Stomach smooth muscle (tissue), 2 donors: ENCODE measurements at regions not wholly inside any gene's neighbourhood (a gene's known extent, or its start where the extent isn't known, plus 50 kb on each side); places are given as distances from the start of the nearest gene placed in this dataset.

ENCODE experiments used
- H3K27ac ChIP-seq: one replicate; pipeline ENCODE4 v1.7.0; 2013; ENCODE audit warnings: mild to moderate bottlenecking, low read length, inconsistent platforms
- H3K27me3 ChIP-seq, 2 donors: one replicate each; pipeline ENCODE4 v1.7.0; 2013; ENCODE audit warnings: low read length in 2 of 2; ENCODE audit not compliant: insufficient read depth in 2 of 2, control insufficient read depth in 1 of 2
- H3K36me3 ChIP-seq, 2 donors: one replicate each; pipeline ENCODE4 v1.7.0; 2013; ENCODE audit warnings: low read length in 2 of 2; ENCODE audit not compliant: control insufficient read depth in 2 of 2, insufficient read depth in 2 of 2
- H3K4me1 ChIP-seq: one replicate; pipeline ENCODE4 v1.7.0; 2013; ENCODE audit warnings: low read length; ENCODE audit not compliant: control insufficient read depth, insufficient read depth
- H3K4me3 ChIP-seq, 2 donors: one replicate each; pipeline ENCODE4 v1.7.0; 2013; ENCODE audit warnings: low read length in 2 of 2
- H3K9ac ChIP-seq, 2 donors: one replicate each; pipeline ENCODE4 v1.7.0; 2013; ENCODE audit warnings: low read length in 2 of 2, mild to moderate bottlenecking in 1 of 2
- H3K9me3 ChIP-seq, 2 donors: one replicate each; pipeline ENCODE4 v1.7.0; 2013; ENCODE audit warnings: low read length in 2 of 2; ENCODE audit not compliant: control insufficient read depth in 2 of 2
- donor health status: healthy.
- donor health status: Pancreatic carcinoma.

- Histone ChIP-seq H3K27me3 (peaks cover 0 to 8% of the 10 kb centered on the region in 2 donors), H3K4me1 (no peaks in the 10 kb centered on the region), H3K4me3 (no peak overlapping the region), H3K36me3 (no peaks in the 10 kb centered on the region), H3K9me3 (peaks cover 0 to 4% of the 10 kb centered on the region in 2 donors), H3K9ac (no peak overlapping the region), H3K27ac (no peak overlapping the region)
Measured at GRCh38 chrX:110561034-110561433, 202.4 kb downstream of the RTL9 start.

GRCh38 chrX:110563282-110563681 is 204.6 kb downstream of the RTL9 start:
- Histone ChIP-seq H3K9me3 (peaks cover 0 to 6% of the 10 kb centered on the region in 2 donors), H3K27ac (no peak overlapping the region), H3K4me3 (no peak overlapping the region), H3K36me3 (no peaks in the 10 kb centered on the region), H3K4me1 (no peaks in the 10 kb centered on the region), H3K27me3 (peaks cover 0 to 8% of the 10 kb centered on the region in 2 donors), H3K9ac (no peak overlapping the region)

- no peak overlapping the region for H3K9ac ChIP-seq
- no peaks in the 10 kb centered on the region for H3K4me1 ChIP-seq
- no peak overlapping the region for H3K27ac ChIP-seq
- no peaks in the 10 kb centered on the region for H3K27me3 ChIP-seq
- H3K4me3 ChIP-seq: no peak overlapping the region
- peaks cover 0 to 6% of the 10 kb centered on the region in 2 donors for H3K9me3 ChIP-seq
- no peaks in the 10 kb centered on the region for H3K36me3 ChIP-seq
Measured at GRCh38 chrX:110568441-110568840, 209.8 kb downstream of the RTL9 start.

- H3K27me3 ChIP-seq: no peaks in the 10 kb centered on the region
- no peaks in the 10 kb centered on the region for H3K36me3 ChIP-seq
- H3K4me3 ChIP-seq: no peak overlapping the region
- H3K9ac ChIP-seq: no peak overlapping the region
- H3K9me3 ChIP-seq: peaks cover 0 to 6% of the 10 kb centered on the region in 2 donors
- no peak overlapping the region for H3K27ac ChIP-seq
- no peaks in the 10 kb centered on the region for H3K4me1 ChIP-seq
Measured at GRCh38 chrX:110569506-110569905, 210.9 kb downstream of the RTL9 start.

GRCh38 chrX:110578270-110578669 is 217.3 kb downstream of the CHRDL1 start:
- peaks cover 0 to 11% of the 10 kb centered on the region in 2 donors for H3K27me3 ChIP-seq
- H3K9ac ChIP-seq: no peak overlapping the region
- H3K36me3 ChIP-seq: no peaks in the 10 kb centered on the region
- no peaks in the 10 kb centered on the region for H3K4me1 ChIP-seq
- no peaks in the 10 kb centered on the region for H3K9me3 ChIP-seq
- no peak overlapping the region for H3K4me3 ChIP-seq
- no peak overlapping the region for H3K27ac ChIP-seq

GRCh38 chrX:110584083-110584482 is 211.5 kb downstream of the CHRDL1 start:
- Histone ChIP-seq H3K4me1 (no peaks in the 10 kb centered on the region), H3K4me3 (no peak overlapping the region), H3K36me3 (no peaks in the 10 kb centered on the region), H3K9ac (no peak overlapping the region), H3K27ac (no peak overlapping the region), H3K9me3 (no peaks in the 10 kb centered on the region), H3K27me3 (peaks cover 0 to 6% of the 10 kb centered on the region in 2 donors)

GRCh38 chrX:110588164-110588563 is 207.5 kb downstream of the CHRDL1 start:
- H3K4me1 ChIP-seq: no peaks in the 10 kb centered on the region
- H3K9ac ChIP-seq: no peak overlapping the region
- no peak overlapping the region for H3K27ac ChIP-seq
- no peak overlapping the region for H3K4me3 ChIP-seq
- H3K9me3 ChIP-seq: no peaks in the 10 kb centered on the region
- no peaks in the 10 kb centered on the region for H3K36me3 ChIP-seq
- peaks cover 0 to 2% of the 10 kb centered on the region in 2 donors for H3K27me3 ChIP-seq

GRCh38 chrX:110588853-110589252 is 206.8 kb downstream of the CHRDL1 start:
- H3K9ac ChIP-seq: no peak overlapping the region
- H3K27me3 ChIP-seq: peaks cover 0 to 2% of the 10 kb centered on the region in 2 donors
- H3K4me3 ChIP-seq: no peak overlapping the region
- no peaks in the 10 kb centered on the region for H3K9me3 ChIP-seq
- H3K4me1 ChIP-seq: no peaks in the 10 kb centered on the region
- H3K36me3 ChIP-seq: no peaks in the 10 kb centered on the region
- H3K27ac ChIP-seq: no peak overlapping the region

GRCh38 chrX:110600745-110601310 is 194.8 kb downstream of the CHRDL1 start:
- H3K27me3 ChIP-seq: peaks cover 0 to 8% of the 10 kb centered on the region in 2 donors

GRCh38 chrX:110614596-110614995 is 181.0 kb downstream of the CHRDL1 start:
- H3K27ac ChIP-seq: no peak overlapping the region
- peaks cover 0 to 2% of the 10 kb centered on the region in 2 donors for H3K9me3 ChIP-seq
- H3K4me3 ChIP-seq: no peak overlapping the region
- H3K4me1 ChIP-seq: no peaks in the 10 kb centered on the region
- no peak overlapping the region for H3K9ac ChIP-seq
- no peaks in the 10 kb centered on the region for H3K36me3 ChIP-seq
- peaks cover 0 to 3% of the 10 kb centered on the region in 2 donors for H3K27me3 ChIP-seq

More at GRCh38 chrX:110600745-110601310, 194.8 kb downstream of the CHRDL1 start:
- H3K9ac ChIP-seq: no peak overlapping the region
- no peaks in the 10 kb centered on the region for H3K36me3 ChIP-seq
- no peak overlapping the region for H3K27ac ChIP-seq
- no peaks in the 10 kb centered on the region for H3K9me3 ChIP-seq
- no peaks in the 10 kb centered on the region for H3K4me1 ChIP-seq
- H3K4me3 ChIP-seq: no peak overlapping the region
